Activated B cell treated with CpG ODN at 0.5 μM for 24 hours (primary cell): ENCODE measurements at regions not wholly inside any gene's neighbourhood (a gene's known extent, or its start where the extent isn't known, plus 50 kb on each side); places are given as distances from the start of the nearest gene placed in this dataset.

Experiments
- ATAC-seq: fragments of 200-7000 bp; cut with Tn5 transposase; one replicate; pipeline ENCODE4 v1.10.0; 2021; ENCODE audit warnings: low read depth, mild to moderate bottlenecking, moderate library complexity
- CTCF ChIA-PET: fragments of 350-600 bp; sonication (Branson Sonifier 250); formaldehyde crosslinking; loops from one replicate; lab custom pipeline; 2021; ENCODE audit warnings: antibody characterized with exemption; lab: Charles Lee
- POLR2A ChIA-PET: fragments of 350-600 bp; sonication (Branson Sonifier 250); formaldehyde crosslinking; loops from one replicate; lab custom pipeline; 2021; ENCODE audit warnings: antibody characterized with exemption; lab: Charles Lee
- DNase-seq: peaks from one replicate; pipeline ENCODE4 v3.0.0; 2022
- H3K27ac Mint-ChIP-seq: one replicate; pipeline ENCODE4 v1.8.0; 2020; ENCODE audit warnings: mixed read lengths
- H3K27me3 Mint-ChIP-seq: one replicate; pipeline ENCODE4 v1.8.0; 2021; ENCODE audit warnings: mixed read lengths
- H3K36me3 Mint-ChIP-seq: one replicate; pipeline ENCODE4 v1.8.0; 2021; ENCODE audit warnings: low read depth, mixed read lengths
- H3K4me1 Mint-ChIP-seq: one replicate; pipeline ENCODE4 v1.8.0; 2021; ENCODE audit warnings: mixed read lengths
- H3K4me3 Mint-ChIP-seq: one replicate; pipeline ENCODE4 v1.8.0; 2020; ENCODE audit warnings: mild to moderate bottlenecking, mixed read lengths
- H3K9me3 Mint-ChIP-seq: one replicate; pipeline ENCODE4 v1.8.0; 2020; ENCODE audit warnings: mixed read lengths
- CTCF ChIP-seq: fragments of 200-600 bp; IDR thresholded peaks from one replicate; pipeline ENCODE4 v1.8.0; 2022; ENCODE audit warnings: antibody characterized with exemption, mild to moderate bottlenecking
- intact Hi-C: fragments of 100-400 bp; cut with micrococcal nuclease; formaldehyde crosslinking; loops from one replicate; pipeline ENCODE4 v1.15.1; 2024

GRCh38 chr6:82085701-82086100 is 161.8 kb downstream of the IBTK start:
- no peaks in the 10 kb centered on the region for H3K36me3 Mint-ChIP-seq
- POLR2A ChIA-PET: no interaction called here
- no peaks in the 10 kb centered on the region for H3K4me1 Mint-ChIP-seq
- no peak overlapping the region for H3K27ac Mint-ChIP-seq
- intact Hi-C loops: no loop called here
- no peaks in the 10 kb centered on the region for H3K9me3 Mint-ChIP-seq
- TF ChIP-seq CTCF: no peak
- CTCF ChIA-PET: no interaction called here
- H3K4me3 Mint-ChIP-seq: no peak overlapping the region
- H3K27me3 Mint-ChIP-seq: no peaks in the 10 kb centered on the region
- no peak for ATAC-seq
- no peak for DNase-seq

GRCh38 chr6:82084324-82084920 is 163.1 kb downstream of the IBTK start:
- POLR2A ChIA-PET: no interaction called here
- ATAC-seq (no peak), DNase-seq (no peak)
- Mint-ChIP-seq H3K36me3 (no peaks in the 10 kb centered on the region), H3K4me1 (no peaks in the 10 kb centered on the region), H3K4me3 (no peak overlapping the region), H3K27ac (no peak overlapping the region), H3K9me3 (no peaks in the 10 kb centered on the region), H3K27me3 (no peaks in the 10 kb centered on the region)
- TF ChIP-seq CTCF: no peak
- intact Hi-C loops: no loop called here
- CTCF ChIA-PET: no interaction called here

- ATAC-seq: no peak
- no peak for TF ChIP-seq CTCF
- POLR2A ChIA-PET: no interaction called here
- Mint-ChIP-seq H3K27me3 (no peaks in the 10 kb centered on the region), H3K4me1 (no peaks in the 10 kb centered on the region), H3K4me3 (no peak overlapping the region), H3K36me3 (no peaks in the 10 kb centered on the region), H3K9me3 (no peaks in the 10 kb centered on the region), H3K27ac (no peak overlapping the region)
- intact Hi-C loops: no loop called here
- CTCF ChIA-PET: no interaction called here
- no peak for DNase-seq
Measured at GRCh38 chr6:82083646-82084045, 163.9 kb downstream of the IBTK start.

GRCh38 chr6:82080767-82081166 is 166.8 kb downstream of the IBTK start:
- H3K27ac Mint-ChIP-seq: no peak overlapping the region
- TF ChIP-seq CTCF: no peak
- DNase-seq: no peak
- intact Hi-C loops: no loop called here
- H3K9me3 Mint-ChIP-seq: no peaks in the 10 kb centered on the region
- no peak for ATAC-seq
- H3K27me3 Mint-ChIP-seq: no peaks in the 10 kb centered on the region
- H3K4me3 Mint-ChIP-seq: no peak overlapping the region
- H3K4me1 Mint-ChIP-seq: no peaks in the 10 kb centered on the region
- POLR2A ChIA-PET: no interaction called here
- CTCF ChIA-PET: no interaction called here
- H3K36me3 Mint-ChIP-seq: no peaks in the 10 kb centered on the region

- no peaks in the 10 kb centered on the region for H3K9me3 Mint-ChIP-seq
- no peak overlapping the region for H3K27ac Mint-ChIP-seq
- CTCF ChIA-PET: no interaction called here
Measured at GRCh38 chr6:82078286-82078908, 169.1 kb downstream of the IBTK start.

More at GRCh38 chr6:82078286-82078908, 169.1 kb downstream of the IBTK start:
- POLR2A ChIA-PET: no interaction called here
- no peak for ATAC-seq
- Mint-ChIP-seq H3K4me1 (no peaks in the 10 kb centered on the region), H3K27me3 (no peaks in the 10 kb centered on the region), H3K4me3 (no peak overlapping the region), H3K36me3 (no peaks in the 10 kb centered on the region)
- no peak for TF ChIP-seq CTCF
- intact Hi-C loops: no loop called here
- DNase-seq: no peak
